ENCODE measurements at regions not wholly inside any gene's neighbourhood (a gene's known extent, or its start where the extent isn't known, plus 50 kb on each side); places are given as distances from the start of the nearest gene placed in this dataset.

- TF ChIP-seq CTCF (IDR thresholded peaks at IDR 0.05) (no peak), POLR2A (IDR thresholded peaks at IDR 0.05) (no peak), POLR2AphosphoS5 (IDR thresholded peaks at IDR 0.05; ENCODE audit: insufficient read depth in 1 of 2, low read depth in 1 of 2) (no peak)
Observed at GRCh38 chr7:109111086-109111485, 541.4 kb downstream of the DNAJB9 start.
